ENCODE measurements at regions not wholly inside any gene's neighbourhood (a gene's known extent, or its start where the extent isn't known, plus 50 kb on each side); places are given as distances from the start of the nearest gene placed in this dataset.

DNA sequence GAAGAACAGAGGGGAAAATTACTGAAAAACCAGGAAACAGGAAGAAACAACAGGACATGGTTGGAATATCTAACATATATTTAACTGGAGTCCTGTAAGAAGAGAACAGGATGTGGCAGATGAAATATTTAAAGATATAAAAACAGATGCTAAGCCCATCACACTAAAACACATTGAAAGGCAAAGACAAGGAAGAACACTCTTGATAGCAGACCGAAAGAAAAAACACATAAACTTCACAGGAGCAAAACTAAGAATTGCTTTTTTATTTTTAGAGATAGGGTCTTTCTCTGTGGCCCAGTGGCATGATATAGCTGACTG is 324.4 kb upstream of the ARRDC3 start:
- no TSS peak for BruUV-seq (replicated peaks)
- Mint-ChIP-seq H3K27me3 (ENCODE audit: unreplicated experiment) (no peaks in the 10 kb centered on the region), H3K4me1 (ENCODE audit: low read depth, unreplicated experiment) (no peaks in the 10 kb centered on the region), H3K9me3 (ENCODE audit: low read depth, unreplicated experiment) (peaks cover 3% of the 10 kb centered on the region), H3K4me3 (ENCODE audit: low read depth, unreplicated experiment) (no peak overlapping the region), H3K27ac (ENCODE audit: unreplicated experiment) (no peak overlapping the region), H3K36me3 (ENCODE audit: insufficient read depth, unreplicated experiment) (no peaks in the 10 kb centered on the region)
- no peak for DNase-seq
- TF ChIP-seq, protein P1, sequence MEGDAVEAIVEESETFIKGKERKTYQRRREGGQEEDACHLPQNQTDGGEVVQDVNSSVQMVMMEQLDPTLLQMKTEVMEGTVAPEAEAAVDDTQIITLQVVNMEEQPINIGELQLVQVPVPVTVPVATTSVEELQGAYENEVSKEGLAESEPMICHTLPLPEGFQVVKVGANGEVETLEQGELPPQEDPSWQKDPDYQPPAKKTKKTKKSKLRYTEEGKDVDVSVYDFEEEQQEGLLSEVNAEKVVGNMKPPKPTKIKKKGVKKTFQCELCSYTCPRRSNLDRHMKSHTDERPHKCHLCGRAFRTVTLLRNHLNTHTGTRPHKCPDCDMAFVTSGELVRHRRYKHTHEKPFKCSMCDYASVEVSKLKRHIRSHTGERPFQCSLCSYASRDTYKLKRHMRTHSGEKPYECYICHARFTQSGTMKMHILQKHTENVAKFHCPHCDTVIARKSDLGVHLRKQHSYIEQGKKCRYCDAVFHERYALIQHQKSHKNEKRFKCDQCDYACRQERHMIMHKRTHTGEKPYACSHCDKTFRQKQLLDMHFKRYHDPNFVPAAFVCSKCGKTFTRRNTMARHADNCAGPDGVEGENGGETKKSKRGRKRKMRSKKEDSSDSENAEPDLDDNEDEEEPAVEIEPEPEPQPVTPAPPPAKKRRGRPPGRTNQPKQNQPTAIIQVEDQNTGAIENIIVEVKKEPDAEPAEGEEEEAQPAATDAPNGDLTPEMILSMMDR (IDR thresholded peaks at IDR 0.05; ENCODE audit: unreplicated experiment): no peak
- intact Hi-C loops (cut with micrococcal nuclease; ENCODE audit: unreplicated experiment): no loop called here
- CTCF ChIA-PET: no interaction called here

DNA sequence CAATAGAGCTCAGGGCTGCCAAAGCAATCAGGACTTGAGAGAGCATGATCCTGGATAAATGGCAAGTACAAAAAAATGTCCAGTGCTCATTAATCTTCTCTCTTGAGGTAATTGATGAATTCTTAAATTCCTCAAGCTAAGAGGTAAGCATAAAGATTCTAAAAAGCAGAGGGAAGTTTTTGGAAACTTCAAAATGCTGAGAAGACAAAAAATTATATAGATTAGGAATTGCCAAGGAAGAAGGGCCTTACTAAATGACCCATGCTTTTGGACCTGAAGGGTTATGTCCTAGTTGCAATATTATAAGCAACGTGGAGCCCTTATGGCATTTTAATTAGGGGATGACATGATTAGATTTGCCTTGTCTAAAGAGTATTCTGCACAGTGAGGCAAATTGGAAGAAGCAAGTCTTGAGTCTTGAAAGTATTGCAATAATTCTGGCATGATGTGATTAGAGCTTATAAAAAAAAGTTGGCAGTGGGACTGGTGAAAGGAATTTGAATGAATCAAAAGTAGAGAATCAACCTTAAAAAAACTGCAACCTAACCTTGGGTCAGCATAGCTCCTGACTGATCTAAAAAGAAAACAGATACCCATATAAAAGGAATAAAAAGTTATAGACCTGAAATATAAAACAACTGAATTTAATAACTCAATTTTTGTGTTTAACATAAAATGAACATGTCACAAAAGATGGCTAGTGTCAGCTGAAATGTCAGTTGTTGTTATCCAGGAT is 323.8 kb upstream of the ARRDC3 start:
- CTCF ChIA-PET: no interaction called here
- H3K4me3 Mint-ChIP-seq (ENCODE audit: low read depth, unreplicated experiment): no peak overlapping the region
- no peak overlapping the region for H3K27ac Mint-ChIP-seq (ENCODE audit: unreplicated experiment)
- no peaks in the 10 kb centered on the region for H3K36me3 Mint-ChIP-seq (ENCODE audit: insufficient read depth, unreplicated experiment)
- no peak for DNase-seq
- BruUV-seq (replicated peaks): no TSS peak
- intact Hi-C loops (cut with micrococcal nuclease; ENCODE audit: unreplicated experiment): no loop called here
- no peaks in the 10 kb centered on the region for H3K27me3 Mint-ChIP-seq (ENCODE audit: unreplicated experiment)
- H3K9me3 Mint-ChIP-seq (ENCODE audit: low read depth, unreplicated experiment): peaks cover 3% of the 10 kb centered on the region
- TF ChIP-seq, protein P1 (IDR thresholded peaks at IDR 0.05; ENCODE audit: unreplicated experiment): no peak
- H3K4me1 Mint-ChIP-seq (ENCODE audit: low read depth, unreplicated experiment): no peaks in the 10 kb centered on the region

DNA sequence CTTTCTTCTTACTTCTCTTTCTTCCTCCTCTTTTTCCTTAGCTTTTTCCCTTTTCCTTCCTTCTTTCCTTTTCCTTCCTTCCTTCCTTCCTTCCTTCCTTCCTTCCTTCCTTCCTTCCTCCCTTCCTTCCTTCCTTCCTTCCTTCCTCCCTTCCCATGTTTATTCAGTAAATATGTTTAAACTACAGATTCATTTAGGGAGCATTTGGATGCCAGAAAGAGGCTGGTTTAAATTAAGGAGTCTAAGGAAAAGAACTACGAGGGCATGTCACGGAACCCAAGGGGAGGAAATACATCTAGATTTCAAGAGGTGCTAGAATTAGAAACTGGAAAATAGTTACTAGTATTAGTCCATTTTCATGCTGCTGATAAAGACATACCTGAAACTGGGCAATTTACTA is 320.0 kb upstream of the ARRDC3 start:
- H3K9me3 Mint-ChIP-seq (ENCODE audit: low read depth, unreplicated experiment): no peaks in the 10 kb centered on the region
- H3K27me3 Mint-ChIP-seq (ENCODE audit: unreplicated experiment): no peaks in the 10 kb centered on the region
- no peaks in the 10 kb centered on the region for H3K36me3 Mint-ChIP-seq (ENCODE audit: insufficient read depth, unreplicated experiment)
- no peak for DNase-seq
- TF ChIP-seq, protein P1 (IDR thresholded peaks at IDR 0.05; ENCODE audit: unreplicated experiment): no peak
- intact Hi-C loops (cut with micrococcal nuclease; ENCODE audit: unreplicated experiment): no loop called here
- no peaks in the 10 kb centered on the region for H3K4me1 Mint-ChIP-seq (ENCODE audit: low read depth, unreplicated experiment)
- no TSS peak for BruUV-seq (replicated peaks)
- no peak overlapping the region for H3K27ac Mint-ChIP-seq (ENCODE audit: unreplicated experiment)
- CTCF ChIA-PET: no interaction called here
- H3K4me3 Mint-ChIP-seq (ENCODE audit: low read depth, unreplicated experiment): no peak overlapping the region

DNA sequence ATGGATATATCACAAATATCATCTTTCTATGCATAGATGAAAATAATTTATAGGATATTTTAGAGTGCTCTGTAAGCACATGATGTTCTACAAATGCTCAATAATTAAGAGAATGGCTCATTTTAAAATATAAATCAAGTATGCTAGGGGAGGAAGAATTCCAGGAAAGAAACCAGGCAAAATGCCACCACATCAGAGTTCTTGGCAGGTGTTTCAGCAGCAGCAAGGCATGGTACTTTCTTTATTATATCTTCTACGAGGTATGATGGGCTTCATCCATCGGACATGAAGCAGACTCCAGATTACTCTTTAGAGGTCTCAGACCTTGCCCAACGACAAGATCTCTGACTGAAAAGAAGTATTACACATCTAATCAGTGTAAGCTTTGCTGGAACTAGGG is 316.3 kb upstream of the ARRDC3 start:
- H3K9me3 Mint-ChIP-seq (ENCODE audit: low read depth, unreplicated experiment): peaks cover 3% of the 10 kb centered on the region
- no peaks in the 10 kb centered on the region for H3K27me3 Mint-ChIP-seq (ENCODE audit: unreplicated experiment)
- H3K36me3 Mint-ChIP-seq (ENCODE audit: insufficient read depth, unreplicated experiment): no peaks in the 10 kb centered on the region
- TF ChIP-seq, protein P1 (IDR thresholded peaks at IDR 0.05; ENCODE audit: unreplicated experiment): no peak
- no peak overlapping the region for H3K27ac Mint-ChIP-seq (ENCODE audit: unreplicated experiment)
- no peak overlapping the region for H3K4me3 Mint-ChIP-seq (ENCODE audit: low read depth, unreplicated experiment)
- intact Hi-C loops (cut with micrococcal nuclease; ENCODE audit: unreplicated experiment): no loop called here
- BruUV-seq (replicated peaks): no TSS peak
- no peak for DNase-seq
- no peaks in the 10 kb centered on the region for H3K4me1 Mint-ChIP-seq (ENCODE audit: low read depth, unreplicated experiment)
- CTCF ChIA-PET: no interaction called here
